OCI-LY1 (cell line): ENCODE measurements at regions not wholly inside any gene's neighbourhood (a gene's known extent, or its start where the extent isn't known, plus 50 kb on each side); places are given as distances from the start of the nearest gene placed in this dataset.

Source experiments
- H2AFZ ChIP-seq: fragments of 200-600 bp; sonication (generic), shearing (Covaris generic); 2 replicates; pipeline ENCODE4 v1.6.0; 2014; ENCODE audit warnings: antibody characterized with exemption, mild to moderate bottlenecking, low read length
- H3F3A ChIP-seq: fragments of 200-600 bp; sonication (generic), shearing (Covaris generic); 2 replicates; pipeline ENCODE4 v1.6.0; 2014; ENCODE audit warnings: mild to moderate bottlenecking, antibody characterized with exemption, low read length, moderate library complexity; ENCODE audit not compliant: insufficient read depth
- H3K27ac ChIP-seq: fragments of 200-600 bp; sonication (generic); 2 replicates; pipeline ENCODE4 v1.5.1; 2014; ENCODE audit warnings: low read length, mixed run types, mild to moderate bottlenecking, low read depth; ENCODE audit not compliant: poor library complexity, severe bottlenecking
- H3K27me3 ChIP-seq: fragments of 200-600 bp; sonication (generic); 2 replicates; pipeline ENCODE4 v1.6.0; 2014; ENCODE audit warnings: antibody characterized with exemption, mild to moderate bottlenecking, low read length, moderate library complexity; ENCODE audit not compliant: insufficient read depth
- H3K36me3 ChIP-seq: fragments of 200-600 bp; sonication (generic); 2 replicates; pipeline ENCODE4 v1.6.1; 2014; ENCODE audit warnings: mild to moderate bottlenecking, antibody characterized with exemption, low read length, moderate library complexity, mixed read lengths; ENCODE audit not compliant: insufficient read depth
- H3K4me1 ChIP-seq: fragments of 200-600 bp; sonication (generic); 2 replicates; pipeline ENCODE4 v1.5.1; 2014; ENCODE audit warnings: mild to moderate bottlenecking, low read length, moderate library complexity; ENCODE audit not compliant: insufficient read depth, severe bottlenecking
- H3K4me2 ChIP-seq: fragments of 200-600 bp; sonication (generic), shearing (Covaris generic); 2 replicates; pipeline ENCODE4 v1.6.1; 2014; ENCODE audit warnings: low read length
- H3K4me3 ChIP-seq: fragments of 200-600 bp; sonication (generic); 2 replicates; pipeline ENCODE4 v1.5.1; 2014; ENCODE audit warnings: low read length, low read depth, mild to moderate bottlenecking, mixed read lengths; ENCODE audit not compliant: poor library complexity, severe bottlenecking
- H3K79me2 ChIP-seq: fragments of 200-600 bp; shearing (Covaris generic); 2 replicates; pipeline ENCODE4 v1.6.1; 2016; ENCODE audit warnings: mixed run types, low read length, mixed read lengths; ENCODE audit not compliant: insufficient read depth
- H3K9ac ChIP-seq: fragments of 200-600 bp; sonication (generic), shearing (Covaris generic); 2 replicates; pipeline ENCODE4 v1.6.1; 2014; ENCODE audit warnings: mild to moderate bottlenecking, low read length, mixed read lengths
- H3K9me2 ChIP-seq: fragments of 200-600 bp; sonication (generic), shearing (Covaris generic); 2 replicates; pipeline ENCODE4 v1.6.1; 2014; ENCODE audit warnings: low read depth, mild to moderate bottlenecking, low read length, mixed read lengths
- H3K9me3 ChIP-seq: fragments of 200-600 bp; shearing (Covaris generic); 2 replicates; pipeline ENCODE4 v1.6.1; 2014; ENCODE audit warnings: low read length, mixed read lengths
- H4K20me1 ChIP-seq: fragments of 200-600 bp; sonication (generic), shearing (Covaris generic); 2 replicates; pipeline ENCODE4 v1.6.0; 2016; ENCODE audit warnings: mild to moderate bottlenecking, low read length; ENCODE audit not compliant: insufficient read depth
- EZH2 ChIP-seq: fragments of 200-600 bp; sonication (generic), shearing (Covaris generic); IDR thresholded peaks from 2 replicates; pipeline ENCODE4 v1.8.0; 2017; ENCODE audit warnings: borderline replicate concordance, mixed run types, mild to moderate bottlenecking, antibody characterized with exemption, low read length, moderate library complexity, mixed read lengths
- TF ChIP-seq, protein P1 (sequence below): fragments of 200-600 bp; sonication (generic), shearing (Covaris generic); IDR thresholded peaks from 2 replicates; pipeline ENCODE4 v1.5.1; 2017; ENCODE audit warnings: mild to moderate bottlenecking, antibody characterized with exemption, low read length, moderate library complexity, mixed read lengths

DNA sequence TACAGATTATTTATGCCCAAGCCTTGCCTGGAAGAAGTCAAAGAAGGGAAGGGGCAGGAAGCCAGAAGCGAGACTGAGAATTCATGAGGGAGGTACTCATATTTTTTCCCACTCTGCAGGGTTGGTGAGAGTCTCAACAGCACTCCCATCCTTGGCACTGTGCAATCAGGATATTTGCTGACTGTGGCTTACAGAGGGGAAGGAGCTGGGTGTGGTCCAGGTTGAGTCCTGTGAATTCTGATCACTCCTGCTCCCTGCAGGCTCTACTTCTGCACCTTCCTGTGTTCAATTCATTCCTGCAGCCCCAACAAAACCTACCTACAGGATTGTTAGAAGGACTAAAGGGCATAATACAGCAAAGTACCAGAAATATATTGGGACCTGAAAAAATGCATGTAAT is 530.5 kb downstream of the INSC start:
- Histone ChIP-seq H3F3A (no peaks in the 10 kb centered on the region), H3K36me3 (no peaks in the 10 kb centered on the region), H3K4me3 (no peak overlapping the region), H3K4me1 (peaks cover 2% of the 10 kb centered on the region), H3K27ac (no peak overlapping the region), H3K27me3 (no peaks in the 10 kb centered on the region), H4K20me1 (no peaks in the 10 kb centered on the region), H3K9me2 (no peaks in the 10 kb centered on the region), H3K9me3 (no peaks in the 10 kb centered on the region), H3K9ac (no peak overlapping the region), H3K79me2 (no peaks in the 10 kb centered on the region), H3K4me2 (no peak overlapping the region), H2AFZ (no peak overlapping the region)
- TF ChIP-seq EZH2: no peak
- TF ChIP-seq, protein P1, sequence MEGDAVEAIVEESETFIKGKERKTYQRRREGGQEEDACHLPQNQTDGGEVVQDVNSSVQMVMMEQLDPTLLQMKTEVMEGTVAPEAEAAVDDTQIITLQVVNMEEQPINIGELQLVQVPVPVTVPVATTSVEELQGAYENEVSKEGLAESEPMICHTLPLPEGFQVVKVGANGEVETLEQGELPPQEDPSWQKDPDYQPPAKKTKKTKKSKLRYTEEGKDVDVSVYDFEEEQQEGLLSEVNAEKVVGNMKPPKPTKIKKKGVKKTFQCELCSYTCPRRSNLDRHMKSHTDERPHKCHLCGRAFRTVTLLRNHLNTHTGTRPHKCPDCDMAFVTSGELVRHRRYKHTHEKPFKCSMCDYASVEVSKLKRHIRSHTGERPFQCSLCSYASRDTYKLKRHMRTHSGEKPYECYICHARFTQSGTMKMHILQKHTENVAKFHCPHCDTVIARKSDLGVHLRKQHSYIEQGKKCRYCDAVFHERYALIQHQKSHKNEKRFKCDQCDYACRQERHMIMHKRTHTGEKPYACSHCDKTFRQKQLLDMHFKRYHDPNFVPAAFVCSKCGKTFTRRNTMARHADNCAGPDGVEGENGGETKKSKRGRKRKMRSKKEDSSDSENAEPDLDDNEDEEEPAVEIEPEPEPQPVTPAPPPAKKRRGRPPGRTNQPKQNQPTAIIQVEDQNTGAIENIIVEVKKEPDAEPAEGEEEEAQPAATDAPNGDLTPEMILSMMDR: no peak

DNA sequence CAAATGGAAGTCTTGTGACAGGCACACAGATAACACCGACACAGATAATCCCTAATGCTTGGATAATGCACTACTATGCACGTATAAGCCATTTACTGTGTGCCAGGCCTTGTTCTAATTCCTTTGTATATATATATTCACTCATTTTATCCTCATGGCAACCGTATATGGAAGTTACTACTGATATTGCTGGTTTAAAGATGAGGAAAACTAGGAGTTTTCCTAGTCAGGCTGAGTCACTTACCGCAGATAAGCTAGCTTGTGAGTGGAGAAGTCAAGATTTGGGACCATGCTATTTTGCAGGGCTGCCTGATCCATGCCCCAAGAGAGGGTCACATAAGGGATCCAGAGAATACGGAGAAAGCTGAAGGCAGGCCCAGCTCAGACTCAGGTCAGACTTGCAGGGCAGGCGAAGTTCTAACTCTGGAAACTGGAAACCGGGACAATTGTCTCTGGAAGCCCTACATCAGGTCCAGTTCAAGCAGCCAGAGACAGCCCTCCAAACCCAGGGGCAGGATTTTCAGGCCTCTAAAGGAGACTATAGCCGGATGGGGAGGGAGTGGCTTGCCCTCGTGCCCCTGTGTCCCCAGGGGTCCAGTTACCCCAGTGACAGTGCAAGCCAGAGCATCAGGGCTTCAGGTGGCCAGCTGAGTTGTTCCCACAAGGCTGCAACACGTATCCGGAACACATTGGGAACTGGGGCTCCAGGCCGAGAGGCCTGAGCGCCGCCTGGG is 534.8 kb downstream of the INSC start:
- no peak overlapping the region for H3K4me3 ChIP-seq
- H3K4me2 ChIP-seq: 0 out of 2 replicates have a peak overlapping the region, but pooled peaks have one; percentile 46
- H3K27ac ChIP-seq: no peak overlapping the region
- H2AFZ ChIP-seq: no peak overlapping the region
- H3K27me3 ChIP-seq: no peaks in the 10 kb centered on the region
- no peaks in the 10 kb centered on the region for H3F3A ChIP-seq
- H4K20me1 ChIP-seq: no peaks in the 10 kb centered on the region
- no peaks in the 10 kb centered on the region for H3K9me3 ChIP-seq
- H3K4me1 ChIP-seq: peaks cover 4% of the 10 kb centered on the region
- H3K79me2 ChIP-seq: no peaks in the 10 kb centered on the region
- H3K9ac ChIP-seq: no peak overlapping the region
- TF ChIP-seq, protein P1: no peak
- TF ChIP-seq EZH2: no peak
- H3K36me3 ChIP-seq: no peaks in the 10 kb centered on the region
- H3K9me2 ChIP-seq: no peaks in the 10 kb centered on the region

DNA sequence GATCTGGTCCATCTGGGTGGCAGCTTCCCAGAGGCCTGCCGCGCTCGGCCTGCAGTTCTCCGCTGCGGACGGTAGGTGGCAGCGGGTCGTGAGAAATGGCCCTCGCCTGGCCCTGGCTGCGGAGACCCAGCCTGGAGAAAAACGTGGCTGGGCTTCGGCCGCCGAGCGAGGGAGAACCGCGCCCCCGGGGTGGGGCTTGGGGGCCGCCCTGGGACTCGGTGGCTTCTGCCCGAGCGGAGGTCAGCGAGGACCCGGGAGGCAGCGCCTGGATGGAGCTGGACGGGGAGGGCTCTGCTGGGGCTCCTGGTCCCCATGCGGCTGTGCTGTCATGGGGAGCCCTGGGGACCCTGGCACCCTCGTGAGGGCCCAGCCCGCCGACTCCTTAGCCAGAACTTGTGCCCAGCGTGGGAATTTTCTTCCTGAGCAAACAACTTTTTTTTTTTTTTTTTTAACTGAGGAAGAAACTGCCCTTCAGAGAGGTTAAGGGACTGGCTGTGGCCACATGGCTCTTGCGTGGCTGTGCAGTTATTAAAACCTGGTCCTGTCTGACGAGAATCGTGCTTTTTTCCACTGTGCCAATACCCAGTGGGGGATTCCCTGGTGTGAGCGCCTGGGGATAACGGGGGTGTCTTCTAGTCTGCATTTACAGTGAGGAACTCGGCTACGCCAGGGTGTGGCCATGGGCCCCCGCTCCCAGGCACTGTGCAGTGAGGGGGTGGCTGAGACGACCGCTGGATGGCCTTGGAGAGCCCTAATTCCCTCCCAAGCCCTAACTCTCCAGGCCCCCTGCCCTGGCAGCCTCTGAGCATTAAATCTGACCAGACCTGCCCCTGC is 535.6 kb downstream of the INSC start:
- H3K36me3 ChIP-seq: no peaks in the 10 kb centered on the region
- peak overlapping the region; percentile 19 for H3K4me3 ChIP-seq
- no peaks in the 10 kb centered on the region for H3K9me3 ChIP-seq
- peaks cover 4% of the 10 kb centered on the region for H3K4me1 ChIP-seq
- no peaks in the 10 kb centered on the region for H3K79me2 ChIP-seq
- no peaks in the 10 kb centered on the region for H3K9me2 ChIP-seq
- H2AFZ ChIP-seq: no peak overlapping the region
- no peak overlapping the region for H3K27ac ChIP-seq
- H3K9ac ChIP-seq: no peak overlapping the region
- no peaks in the 10 kb centered on the region for H3F3A ChIP-seq
- peak overlapping the region; percentile 46 for H3K4me2 ChIP-seq
- no peak for TF ChIP-seq EZH2
- TF ChIP-seq, protein P1: peak; percentile 77
- no peaks in the 10 kb centered on the region for H4K20me1 ChIP-seq
- no peaks in the 10 kb centered on the region for H3K27me3 ChIP-seq
